ENCODE measurements at regions not wholly inside any gene's neighbourhood (a gene's known extent, or its start where the extent isn't known, plus 50 kb on each side); places are given as distances from the start of the nearest gene placed in this dataset.

GRCh38 chr11:69939551-69940245 is 120.5 kb upstream of the FGF3 start:
- TF ChIP-seq POLR2AphosphoS5 (IDR thresholded peaks at IDR 0.05): no peak
- no peak for TF ChIP-seq EP300 (IDR thresholded peaks at IDR 0.05; ENCODE audit: low read depth)
- no peak for TF ChIP-seq POLR2A (IDR thresholded peaks at IDR 0.05)
- no peak for TF ChIP-seq CTCF (IDR thresholded peaks at IDR 0.05)
